Activated CD4-positive, alpha-beta T cell treated with anti-CD3 and anti-CD28 coated beads, Interleukin-2, amount 50 U/mL, for 16 hours (primary cell): ENCODE measurements at regions not wholly inside any gene's neighbourhood (a gene's known extent, or its start where the extent isn't known, plus 50 kb on each side); places are given as distances from the start of the nearest gene placed in this dataset.
A peak's percentile ranks its signal among the peaks of the same experiment; 100 is the strongest.

Experiments
- DNase-seq: peaks from one replicate; pipeline ENCODE4 v3.0.0-alpha.2; 2020

DNA sequence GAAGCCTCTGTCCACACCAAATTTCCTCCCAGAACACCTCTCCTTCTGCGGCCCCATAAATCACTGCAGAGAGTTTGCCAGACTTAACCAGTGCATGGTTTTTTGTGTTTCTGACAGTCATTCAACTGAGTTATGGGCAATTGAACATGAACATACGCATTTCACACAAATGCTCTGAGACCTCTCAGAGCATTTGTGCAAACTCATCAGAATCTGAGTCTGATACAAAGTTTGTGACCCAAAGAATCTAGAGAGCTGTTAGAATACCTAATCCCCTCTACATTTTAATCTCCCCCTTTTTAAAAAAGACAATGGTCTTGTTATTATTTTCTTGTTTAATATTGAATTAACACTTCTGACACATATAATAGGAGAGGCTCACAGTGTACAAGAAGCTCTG is 416.9 kb upstream of the SMARCA2 start:
- no peak for DNase-seq

DNA sequence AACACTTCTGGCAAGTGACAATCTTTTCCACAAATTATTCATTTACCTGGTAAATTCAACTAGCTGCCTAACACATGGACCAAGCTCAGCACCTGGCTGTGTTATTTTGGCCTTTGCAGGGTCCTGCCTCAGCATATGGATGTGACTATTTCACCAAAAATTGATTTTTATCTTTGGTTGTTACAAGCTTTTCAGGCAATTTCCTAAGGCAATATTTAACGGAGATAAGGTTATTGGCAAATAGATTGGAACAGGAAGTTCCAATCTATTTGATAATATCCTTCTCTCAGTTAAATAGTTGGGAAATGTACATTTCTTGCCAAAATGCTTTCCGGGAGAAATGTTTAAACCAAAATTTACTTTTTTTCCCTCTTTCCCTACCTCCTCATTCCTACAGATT is 415.2 kb upstream of the SMARCA2 start:
- DNase-seq: no peak

DNA sequence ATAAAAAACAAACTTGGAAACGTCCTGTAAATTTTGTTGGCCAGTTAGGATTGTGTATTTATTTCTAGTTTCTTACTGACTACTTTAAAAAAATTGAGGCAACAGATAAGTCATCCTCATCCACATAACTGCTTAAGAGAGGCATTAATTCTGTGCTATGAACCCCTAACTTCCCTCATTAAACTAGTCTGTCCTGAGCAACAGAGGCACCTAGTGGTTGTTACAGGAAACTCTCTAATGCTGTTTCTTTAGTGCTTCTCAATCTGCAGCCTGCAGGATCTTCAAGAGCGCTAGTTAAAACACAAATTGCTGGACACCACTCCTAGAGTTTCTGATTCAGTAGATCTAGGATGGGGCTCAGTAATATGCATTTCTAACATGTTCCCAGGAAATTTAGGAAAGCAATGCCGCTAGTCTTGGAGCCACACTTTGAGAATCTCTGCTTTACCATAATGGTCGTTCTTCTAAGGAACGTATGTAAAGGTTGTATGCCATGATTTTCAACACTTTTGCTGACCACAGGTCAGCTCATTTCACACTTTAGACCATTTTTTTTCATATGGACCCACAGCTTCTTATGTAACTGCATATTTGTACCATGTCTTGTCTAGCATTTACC is 410.1 kb upstream of the SMARCA2 start:
- DNase-seq: peak; percentile 58

DNA sequence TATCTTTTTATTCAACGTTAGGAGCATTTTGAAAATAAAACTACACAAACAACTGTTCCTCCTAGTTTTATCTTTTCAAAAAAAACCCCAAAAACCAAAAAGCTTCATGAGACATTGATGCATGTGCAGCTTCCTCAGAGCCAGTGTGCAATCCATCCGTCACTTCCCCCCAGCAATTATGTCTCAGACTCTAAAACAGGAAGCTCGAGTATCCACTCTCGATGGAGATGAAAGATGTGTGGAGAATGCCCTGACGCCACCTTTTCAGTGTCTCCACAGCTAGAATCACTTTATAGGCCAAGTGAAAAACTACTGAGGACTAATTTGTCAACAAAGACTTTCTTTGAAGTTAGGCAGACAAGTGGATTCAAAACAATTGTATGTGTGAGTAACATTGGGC is 408.9 kb upstream of the SMARCA2 start:
- DNase-seq: no peak

DNA sequence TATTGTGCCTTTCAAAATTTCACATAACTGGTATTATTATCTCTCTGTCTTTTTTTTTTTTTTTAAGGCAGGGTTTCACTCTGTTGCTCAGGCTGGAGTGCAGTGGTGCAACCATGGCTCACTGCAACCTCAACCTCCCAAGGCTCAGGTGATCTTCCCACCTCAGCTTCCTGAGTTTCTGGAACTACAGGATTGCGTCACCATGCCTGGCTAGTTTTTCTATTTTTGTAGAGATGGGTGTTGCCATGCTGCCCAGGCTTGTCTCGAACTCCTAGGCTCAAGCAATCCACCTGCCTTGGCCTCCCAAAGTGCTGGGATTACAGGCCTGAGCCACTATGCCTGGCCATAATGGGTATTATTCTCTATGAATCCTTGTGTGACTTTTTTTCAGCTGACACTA is 402.3 kb upstream of the SMARCA2 start:
- DNase-seq: no peak

DNA sequence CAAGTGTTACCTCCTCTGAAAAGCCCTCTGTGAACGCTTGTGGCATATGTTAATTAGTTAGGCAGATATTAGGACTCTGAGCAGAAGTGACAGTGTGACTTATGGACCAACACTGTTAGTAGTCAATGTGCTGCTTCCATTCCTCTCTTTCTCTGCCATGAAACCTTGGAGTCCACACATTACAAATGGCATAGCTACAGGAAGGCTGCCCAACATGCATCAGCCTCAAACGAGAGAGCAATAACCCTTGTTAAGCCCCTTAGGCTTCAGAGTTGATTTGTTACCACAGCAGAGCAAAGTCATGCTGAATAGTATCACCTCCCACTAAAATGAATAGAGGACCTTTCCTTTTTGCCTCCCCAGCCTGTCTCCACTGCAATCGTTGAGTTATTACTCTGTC is 397.7 kb upstream of the SMARCA2 start:
- DNase-seq: no peak

DNA sequence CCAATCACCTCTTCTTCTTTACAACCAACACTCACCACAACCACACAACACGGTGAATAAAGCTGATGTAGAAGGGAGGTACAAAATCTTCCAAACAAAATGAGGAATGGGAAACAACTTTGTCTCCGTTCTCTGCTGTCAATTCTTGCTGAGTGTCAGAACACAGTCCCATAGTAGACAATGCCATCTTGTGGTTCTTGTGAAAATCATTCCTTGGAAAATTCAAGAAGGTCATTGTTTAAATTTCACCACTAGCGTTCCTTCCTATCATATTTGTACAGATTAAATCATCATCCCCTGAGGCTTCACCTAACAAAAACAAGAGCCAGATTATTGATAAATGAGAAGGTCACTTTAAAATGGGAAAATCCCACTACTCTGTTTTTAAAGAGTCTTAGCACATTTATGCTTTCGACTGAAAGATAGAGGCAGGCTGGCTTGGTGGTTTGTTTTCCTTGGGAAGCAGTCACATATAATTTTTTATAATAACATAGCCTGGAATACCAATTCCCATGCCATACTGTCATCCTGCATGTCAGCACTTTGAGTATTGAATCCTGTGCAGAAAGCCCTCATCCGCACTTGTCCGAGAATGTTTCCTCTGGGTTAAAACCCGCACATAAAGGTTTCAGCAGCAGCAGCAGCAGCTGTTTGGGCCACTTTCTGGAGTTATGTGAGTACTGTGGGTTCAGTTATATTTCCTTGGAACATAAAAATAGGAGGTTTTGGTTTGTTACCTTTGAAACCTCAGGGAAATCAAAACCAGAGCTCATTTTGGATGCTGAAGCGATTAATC is 395.0 kb upstream of the SMARCA2 start:
- no peak for DNase-seq

DNA sequence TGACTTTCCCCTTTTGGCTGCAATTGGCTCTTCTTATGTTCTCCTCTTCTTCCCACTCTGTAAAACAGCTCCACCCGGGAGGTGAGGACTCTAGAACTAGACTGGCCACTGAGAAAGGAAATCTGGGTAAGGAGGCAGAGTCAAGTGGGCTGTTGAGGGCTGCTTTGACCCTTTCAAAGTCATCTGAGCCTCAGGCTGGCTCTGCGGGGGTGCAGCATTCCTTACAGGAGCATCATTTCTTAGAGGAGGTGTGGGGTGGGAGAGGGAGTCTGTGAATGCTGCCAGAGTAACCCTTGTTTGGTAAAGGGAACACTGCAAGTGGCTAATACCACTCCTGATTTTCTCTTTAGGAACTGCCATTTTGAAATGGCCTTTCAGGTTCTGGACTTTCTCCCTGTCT is 377.7 kb upstream of the SMARCA2 start:
- no peak for DNase-seq

DNA sequence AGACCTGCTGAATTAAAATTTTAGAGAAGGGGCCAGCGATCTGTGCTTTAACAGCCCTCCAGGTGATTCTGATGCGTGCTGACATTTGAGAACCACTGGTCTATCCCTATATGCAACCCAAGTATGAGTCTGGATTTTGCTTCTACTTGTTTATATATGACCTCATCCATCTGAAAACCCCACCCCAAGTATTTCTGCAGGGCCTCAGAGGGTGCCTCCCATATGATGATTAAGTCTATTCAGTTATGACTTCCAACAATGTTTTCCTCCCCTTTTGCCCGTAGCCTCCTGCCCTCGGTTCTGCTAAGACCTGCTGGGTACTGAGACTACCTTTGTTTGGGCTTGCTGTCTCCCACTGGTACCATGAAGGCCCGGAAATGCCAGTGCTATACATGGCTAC is 376.0 kb upstream of the SMARCA2 start:
- no peak for DNase-seq

DNA sequence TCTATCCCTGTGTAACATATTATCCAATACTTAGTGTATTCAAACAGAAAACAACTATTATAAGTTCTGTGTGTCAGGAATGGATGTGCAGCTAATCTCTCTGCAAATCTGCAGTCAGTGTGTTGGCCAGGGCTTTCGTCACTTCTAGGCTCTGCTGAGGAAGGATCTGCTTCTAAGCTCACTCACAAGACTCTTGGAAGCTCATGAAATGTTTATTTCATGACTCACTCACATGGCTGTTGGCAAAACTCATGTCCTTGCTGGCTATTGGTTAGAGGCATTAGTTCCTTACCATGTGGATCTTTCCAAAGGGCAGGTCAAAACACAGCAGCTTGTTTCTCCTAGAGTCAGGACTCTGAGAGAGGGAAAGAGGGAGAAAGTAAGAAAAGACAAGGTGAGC is 367.4 kb upstream of the SMARCA2 start:
- no peak for DNase-seq

DNA sequence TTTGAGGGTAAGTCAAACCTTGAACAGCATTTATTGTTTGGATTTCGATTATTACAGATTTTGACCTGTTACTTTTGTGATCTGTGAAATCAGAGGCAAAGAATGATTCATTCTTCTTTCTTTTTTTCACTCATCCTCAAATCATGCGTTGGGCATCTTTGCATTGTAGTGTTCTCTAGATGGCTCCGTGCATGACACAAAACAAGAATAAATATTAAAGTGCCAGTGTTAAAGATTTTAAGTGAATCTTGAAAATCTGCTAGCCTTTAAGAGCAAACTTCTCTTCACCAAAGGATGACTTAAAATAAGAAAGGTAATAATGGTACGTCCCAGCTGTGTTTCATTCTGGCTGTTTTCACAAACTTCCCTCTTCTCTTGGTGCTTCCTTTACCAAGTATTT is 361.9 kb upstream of the SMARCA2 start:
- DNase-seq: peak; percentile 41

DNA sequence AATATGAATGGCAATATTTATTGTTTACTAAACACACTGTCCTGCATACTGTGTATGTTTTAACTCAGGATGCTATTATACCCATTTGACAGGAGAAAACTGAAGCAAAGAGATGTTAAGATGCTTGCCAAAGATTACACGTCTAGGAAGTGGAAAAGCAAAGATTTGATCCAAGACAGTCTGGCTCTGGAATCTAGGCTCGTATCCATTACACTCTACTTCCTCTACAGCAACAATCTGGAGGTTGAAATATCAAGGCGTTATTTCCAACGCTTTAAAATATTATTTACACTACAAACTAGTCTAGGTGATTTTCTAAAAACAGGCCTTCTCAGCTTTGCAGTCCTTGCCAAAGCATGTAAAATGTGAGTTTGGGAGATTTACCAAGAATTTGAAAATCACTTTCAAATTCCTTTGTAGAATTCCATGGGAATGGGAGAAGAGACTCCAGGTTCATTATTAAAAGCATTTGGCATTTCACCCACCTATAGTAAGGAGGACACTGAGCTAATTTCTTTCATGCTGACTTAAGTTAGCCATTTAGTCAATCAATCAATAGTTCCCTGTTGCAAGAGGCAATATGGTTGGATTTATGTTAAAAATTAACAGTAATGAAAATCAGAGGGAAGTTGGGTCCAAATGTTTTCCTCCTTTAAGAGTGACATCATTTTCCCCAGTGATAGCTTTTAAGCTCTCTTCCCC is 356.3 kb upstream of the SMARCA2 start:
- DNase-seq: no peak

DNA sequence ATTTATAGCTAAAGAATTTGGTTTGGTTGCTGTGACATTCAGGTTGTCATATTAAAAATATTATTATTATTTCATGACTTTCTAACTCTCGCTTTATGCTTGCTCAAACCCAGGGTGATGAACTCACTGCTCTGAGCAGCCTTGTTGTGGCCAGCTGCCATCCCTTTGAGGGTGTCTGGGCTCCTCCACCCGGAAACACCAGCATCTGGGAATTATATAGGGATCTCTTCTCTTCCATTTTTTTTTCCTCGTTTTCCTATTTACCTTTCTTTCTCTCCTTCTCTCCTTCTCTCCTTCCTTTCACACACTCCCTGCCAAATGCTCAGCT is 355.8 kb upstream of the SMARCA2 start:
- DNase-seq: no peak

DNA sequence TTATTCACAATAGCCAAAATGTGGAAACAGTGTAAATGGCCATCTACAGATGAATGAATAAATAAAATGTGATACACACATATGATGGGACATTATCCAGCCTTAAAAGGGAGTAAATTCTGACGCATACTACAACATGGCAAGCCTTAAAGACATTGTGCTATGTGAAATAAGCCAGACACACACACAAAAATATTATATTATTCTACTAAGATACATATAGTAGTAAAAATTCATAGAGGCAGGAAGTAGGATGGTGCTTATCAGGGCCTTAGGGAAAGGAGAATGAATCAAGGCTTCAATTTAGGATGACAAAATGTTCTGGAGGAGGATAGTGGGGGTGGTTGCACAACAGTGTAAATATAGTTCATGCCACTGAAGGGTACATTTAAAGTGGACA is 346.7 kb upstream of the SMARCA2 start:
- no peak for DNase-seq

DNA sequence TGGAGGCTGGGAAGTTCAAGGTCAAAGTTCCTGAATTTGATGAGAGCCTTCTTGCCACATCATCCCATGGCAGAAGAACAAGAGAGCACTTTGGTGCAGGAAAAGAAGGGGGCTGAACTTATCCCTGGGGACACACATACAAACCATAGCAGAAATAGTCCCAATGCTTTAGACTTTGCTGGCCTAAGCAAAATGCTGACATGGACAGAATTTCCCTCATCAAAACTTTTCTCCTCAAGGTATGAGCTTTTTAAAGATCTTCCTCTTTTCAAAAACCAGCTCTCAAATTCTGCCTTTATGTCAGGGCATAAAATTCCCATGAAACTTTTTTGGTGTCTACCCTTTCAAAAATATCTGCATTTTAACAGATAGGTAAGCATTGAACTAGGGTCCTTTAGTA is 341.8 kb upstream of the SMARCA2 start:
- no peak for DNase-seq

DNA sequence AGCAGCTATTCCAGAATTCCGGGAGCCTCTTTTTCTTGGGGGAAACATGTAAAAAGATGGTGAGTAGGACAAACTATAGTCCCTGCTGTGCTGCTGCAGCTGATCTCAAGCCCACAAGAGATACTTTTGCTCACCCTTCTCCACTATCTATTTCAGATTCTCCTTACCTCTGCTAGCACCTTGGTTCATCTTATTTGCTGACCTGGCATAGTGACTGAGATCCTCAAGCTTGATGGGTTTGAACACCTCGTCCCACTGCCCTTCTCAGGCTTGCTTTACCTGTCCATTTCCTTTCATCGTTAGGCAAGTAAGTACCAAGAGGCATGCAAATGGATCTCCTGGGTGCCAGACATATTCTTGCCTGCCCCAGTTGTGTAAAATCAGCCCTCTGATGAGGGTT is 338.4 kb upstream of the SMARCA2 start:
- DNase-seq: no peak

DNA sequence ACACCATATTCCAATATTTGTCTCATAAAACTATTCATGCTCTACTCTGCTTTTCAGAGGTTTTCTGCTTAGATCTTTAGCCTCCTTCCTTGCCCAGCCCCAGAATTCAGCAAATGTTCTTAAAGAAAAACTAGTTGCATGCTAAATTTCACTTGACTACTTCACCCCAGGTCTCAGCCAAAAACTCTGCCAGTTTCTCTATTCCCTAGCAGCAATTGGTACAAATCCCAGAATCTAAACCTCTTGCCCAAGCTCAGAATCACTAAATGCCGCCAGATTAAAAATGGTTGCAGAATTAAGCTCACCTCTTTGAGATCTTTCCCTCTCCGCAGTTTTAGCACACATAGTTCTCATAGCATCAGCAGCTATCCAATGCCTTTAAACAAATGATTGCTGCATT is 331.2 kb upstream of the SMARCA2 start:
- DNase-seq: no peak

DNA sequence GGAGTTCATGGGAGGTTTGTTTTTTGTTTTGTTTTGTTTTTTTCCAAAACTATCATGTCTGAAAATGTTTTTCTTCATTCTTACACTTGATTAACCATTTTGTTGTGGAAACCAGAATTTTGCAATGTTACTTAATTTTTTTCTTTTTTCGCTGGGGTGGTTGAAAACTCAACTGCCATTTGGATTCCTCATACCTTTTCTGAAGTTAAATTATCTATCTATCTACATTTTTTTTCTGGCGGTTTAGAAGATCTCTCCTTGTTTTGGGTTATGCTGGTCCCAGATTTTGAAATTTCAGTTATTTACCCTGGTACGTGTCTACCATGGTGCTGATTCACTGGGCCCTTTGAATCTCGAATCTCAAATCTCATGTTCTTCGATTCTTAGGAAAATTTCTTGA is 316.2 kb upstream of the SMARCA2 start:
- DNase-seq: no peak

DNA sequence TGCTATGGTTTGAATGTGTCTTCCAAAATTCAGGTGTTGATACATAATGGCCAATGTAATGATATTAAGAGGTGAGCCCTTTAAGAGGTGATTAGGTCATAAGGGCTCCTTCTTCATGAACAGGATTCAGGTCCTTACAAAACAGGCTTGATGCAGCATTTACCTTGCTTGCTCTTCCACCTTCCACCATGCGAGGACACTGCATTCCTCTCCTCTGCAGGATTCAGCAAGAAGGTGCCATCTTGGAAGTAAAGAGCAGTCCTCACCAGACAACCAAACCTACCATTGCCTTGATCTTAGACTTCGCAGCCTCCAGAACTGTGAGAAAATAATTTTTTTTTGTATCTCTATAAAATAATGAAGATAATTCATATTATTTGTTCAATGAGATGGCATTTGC is 314.0 kb upstream of the SMARCA2 start:
- DNase-seq: no peak

DNA sequence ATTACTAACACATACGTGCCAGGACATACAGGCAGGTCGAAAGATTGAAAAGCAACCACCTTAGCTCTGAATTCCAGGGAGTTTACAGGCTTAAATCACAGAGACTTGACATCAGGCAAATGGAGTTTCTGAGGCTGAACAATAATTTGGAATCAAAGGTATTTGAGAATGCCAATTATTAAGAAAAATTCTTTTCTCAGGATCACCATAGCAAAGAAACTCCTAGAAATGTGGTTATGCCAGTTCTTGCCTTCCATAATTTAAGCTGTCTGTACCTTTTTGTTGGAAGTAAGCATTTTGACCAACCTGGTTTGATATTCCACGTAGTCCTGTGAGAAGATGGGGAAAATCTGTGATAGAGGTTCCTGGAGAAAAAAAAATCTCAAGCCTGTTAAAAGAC is 312.4 kb upstream of the SMARCA2 start:
- no peak for DNase-seq

DNA sequence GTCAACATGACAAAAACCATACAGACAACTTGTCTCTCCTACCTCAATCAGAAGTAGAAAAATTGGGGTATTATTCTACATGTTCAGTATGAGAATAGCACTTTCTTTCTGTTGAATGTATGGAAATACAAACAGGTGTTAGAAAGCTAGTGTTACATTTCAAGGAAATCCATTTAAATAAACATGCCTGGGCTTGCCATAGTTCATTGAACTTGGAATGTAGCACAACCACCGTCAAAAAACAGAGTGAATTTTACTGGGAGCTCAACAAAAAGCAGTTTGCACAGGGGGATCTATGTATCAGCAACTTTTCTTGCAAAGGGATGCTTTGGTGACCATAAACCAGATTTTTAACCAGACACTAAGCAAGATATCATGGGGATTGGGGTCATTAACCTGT is 307.9 kb upstream of the SMARCA2 start:
- no peak for DNase-seq

DNA sequence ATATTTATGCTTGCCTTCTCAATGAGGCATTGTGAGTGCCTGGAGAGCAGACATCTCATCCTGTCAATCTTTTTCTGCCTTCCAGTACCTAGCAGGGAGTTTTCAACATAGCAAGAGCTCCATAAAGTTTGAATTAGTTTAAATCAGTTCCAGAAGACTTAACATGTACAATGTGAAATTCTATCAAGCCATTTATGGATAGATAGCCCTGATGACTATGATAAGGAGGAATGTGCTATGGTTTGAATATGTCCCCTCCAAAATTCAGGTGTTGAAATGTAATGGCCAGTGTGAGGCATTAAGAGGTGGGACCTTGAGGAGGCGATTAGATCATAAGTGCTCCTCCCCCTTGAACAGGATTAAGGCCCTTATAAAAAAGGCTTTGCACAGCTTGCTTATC is 306.9 kb upstream of the SMARCA2 start:
- no peak for DNase-seq

DNA sequence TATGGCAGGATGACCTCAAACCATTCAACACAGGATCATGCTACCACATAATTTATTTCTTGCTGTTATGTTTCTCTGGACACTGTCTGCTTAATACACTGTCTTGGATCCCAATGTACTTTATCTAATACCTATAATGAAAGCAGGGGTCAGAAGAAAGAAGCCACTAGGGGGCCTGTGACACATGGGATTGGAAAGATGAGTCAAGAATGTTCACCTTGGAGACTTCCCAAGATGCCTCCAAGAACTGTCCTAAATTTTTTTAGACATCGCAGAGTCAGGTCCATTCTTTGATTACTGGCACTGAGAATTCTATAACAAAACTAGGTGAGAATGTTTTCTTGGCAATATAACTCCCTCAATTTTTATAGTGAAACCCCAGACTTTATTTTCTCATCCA is 305.8 kb upstream of the SMARCA2 start:
- no peak for DNase-seq

DNA sequence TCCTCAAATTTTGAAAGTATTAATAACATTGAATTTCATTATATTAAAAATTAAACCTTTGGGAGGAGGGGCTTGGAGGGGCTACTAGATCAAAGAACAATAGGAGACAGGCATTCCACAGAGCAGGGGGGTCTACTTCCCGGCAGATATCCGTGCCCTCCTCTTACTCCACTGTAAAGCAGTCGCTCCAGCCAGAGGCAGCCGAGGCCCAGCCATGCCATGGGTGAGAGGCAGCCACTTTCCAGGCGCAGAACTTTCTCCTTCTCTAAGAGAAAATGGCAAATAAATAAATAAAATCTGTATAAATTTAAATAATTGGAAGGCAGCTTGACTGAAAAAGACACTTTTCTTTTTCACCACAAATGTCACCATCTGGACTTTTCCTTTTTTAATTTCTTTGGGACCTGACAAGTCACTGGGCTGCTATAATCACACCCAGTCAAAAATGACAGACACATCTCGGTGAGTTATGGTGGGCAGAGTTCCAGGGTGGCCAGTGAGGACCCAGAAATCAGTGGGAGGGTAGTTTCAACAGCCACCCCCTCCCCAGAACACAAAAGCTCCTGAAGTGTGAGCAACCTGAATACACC is 302.2 kb upstream of the SMARCA2 start:
- DNase-seq: no peak
